ENCODE measurements at regions not wholly inside any gene's neighbourhood (a gene's known extent, or its start where the extent isn't known, plus 50 kb on each side); places are given as distances from the start of the nearest gene placed in this dataset.

GRCh38 chr1:4422504-4423289 lies 231.7 kb upstream of the AJAP1 start:
- DNase-seq (ENCODE audit: low read depth in 2 of 2) = no peak

- DNase-seq (ENCODE audit: low read depth in 2 of 2) = no peak
These were observed 230.2 kb upstream of the AJAP1 start for GRCh38 chr1:4424254-4424653.

GRCh38 chr1:4424766-4425165 lies 229.6 kb upstream of the AJAP1 start:
- no peak for DNase-seq (ENCODE audit: low read depth in 2 of 2)

- DNase-seq (ENCODE audit: low read depth in 2 of 2) = no peak
These were observed 228.5 kb upstream of the AJAP1 start for GRCh38 chr1:4425892-4426291.

- DNase-seq (ENCODE audit: low read depth in 2 of 2) = no peak
These were observed 225.7 kb upstream of the AJAP1 start for GRCh38 chr1:4428711-4429110.

GRCh38 chr1:4430406-4431365 lies 223.7 kb upstream of the AJAP1 start:
- no peak for DNase-seq (ENCODE audit: low read depth in 2 of 2)

- DNase-seq (ENCODE audit: low read depth in 2 of 2) = no peak
These were observed 222.9 kb upstream of the AJAP1 start for GRCh38 chr1:4431491-4431890.

- DNase-seq (ENCODE audit: low read depth in 2 of 2) = no peak
These were observed 221.3 kb upstream of the AJAP1 start for GRCh38 chr1:4433075-4433474.

GRCh38 chr1:4444086-4444485 lies 210.3 kb upstream of the AJAP1 start:
- no peak for DNase-seq (ENCODE audit: low read depth in 2 of 2)

GRCh38 chr1:4447778-4448420 lies 206.5 kb upstream of the AJAP1 start:
- no peak for DNase-seq (ENCODE audit: low read depth in 2 of 2)

GRCh38 chr1:4449972-4450371 lies 204.4 kb upstream of the AJAP1 start:
- no peak for DNase-seq (ENCODE audit: low read depth in 2 of 2)

- no peak for DNase-seq (ENCODE audit: low read depth in 2 of 2)
These were observed 201.7 kb upstream of the AJAP1 start for GRCh38 chr1:4452701-4453100.

GRCh38 chr1:4460052-4460451 lies 194.4 kb upstream of the AJAP1 start:
- no peak for DNase-seq (ENCODE audit: low read depth in 2 of 2)

- no peak for DNase-seq (ENCODE audit: low read depth in 2 of 2)
These were observed 193.8 kb upstream of the AJAP1 start for GRCh38 chr1:4460651-4461050.

GRCh38 chr1:4461726-4462290 lies 192.6 kb upstream of the AJAP1 start:
- DNase-seq (ENCODE audit: low read depth in 2 of 2) = no peak

GRCh38 chr1:4462831-4463484 lies 191.5 kb upstream of the AJAP1 start:
- DNase-seq (ENCODE audit: low read depth in 2 of 2) = no peak

GRCh38 chr1:4463631-4464030 lies 190.8 kb upstream of the AJAP1 start:
- DNase-seq (ENCODE audit: low read depth in 2 of 2) = no peak

- DNase-seq (ENCODE audit: low read depth in 2 of 2) = no peak
These were observed 189.9 kb upstream of the AJAP1 start for GRCh38 chr1:4464478-4464877.

GRCh38 chr1:4467241-4467640 lies 187.2 kb upstream of the AJAP1 start:
- no peak for DNase-seq (ENCODE audit: low read depth in 2 of 2)

- DNase-seq (ENCODE audit: low read depth in 2 of 2) = no peak
These were observed 186.0 kb upstream of the AJAP1 start for GRCh38 chr1:4468386-4468785.

GRCh38 chr1:4468804-4469514 lies 185.4 kb upstream of the AJAP1 start:
- DNase-seq (ENCODE audit: low read depth in 2 of 2) = no peak

Data from lung microvascular endothelial cell (primary cell).